RWPE1 (cell line): ENCODE measurements at regions not wholly inside any gene's neighbourhood (a gene's known extent, or its start where the extent isn't known, plus 50 kb on each side); places are given as distances from the start of the nearest gene placed in this dataset.

ENCODE experiments used
- CTCF ChIA-PET: fragments of 350-600 bp; sonication (Branson Sonifier 250); formaldehyde crosslinking; extraction: SDS; loops from one replicate; lab custom pipeline; 2021; lab: Yijun Ruan, JAX
- POLR2A ChIA-PET: fragments of 400-600 bp; formaldehyde crosslinking; extraction: SDS; loops from one replicate; lab custom pipeline; 2020; ENCODE audit warnings: antibody characterized with exemption; ENCODE audit not compliant: low non-redundant PET; lab: Yijun Ruan, JAX
- DNase-seq: peaks from one replicate; pipeline ENCODE4 v3.0.0; 2012; ENCODE audit warnings: low spot score
- H3K27ac ChIP-seq: fragments of 450-650 bp; 2 replicates; pipeline ENCODE4 v1.5.1; 2017
- TF ChIP-seq, protein P1 (sequence below): fragments of 450-650 bp; conservative IDR thresholded peaks from 2 replicates; pipeline ENCODE4 v1.5.1; 2017; ENCODE audit warnings: low read depth, mild to moderate bottlenecking

DNA sequence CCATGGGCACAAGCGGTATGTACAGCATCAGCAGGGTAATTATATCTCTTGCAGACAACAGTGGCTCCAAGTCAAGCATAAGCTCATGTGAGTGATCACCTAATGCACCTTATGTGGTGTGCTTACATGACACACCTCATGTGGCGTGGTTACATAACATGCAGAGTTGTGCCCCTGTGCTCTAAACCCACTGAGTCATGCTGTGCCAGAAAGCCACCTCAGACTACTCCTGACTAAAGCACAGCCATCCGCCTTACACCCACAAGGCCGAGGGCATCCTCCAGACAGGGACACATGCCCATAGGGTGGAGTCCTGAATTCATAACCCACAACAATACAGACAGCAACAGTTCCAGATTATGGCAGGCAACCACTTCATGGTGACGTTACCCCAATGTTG is 163.7 kb upstream of the SLC30A5 start:
- TF ChIP-seq, protein P1, sequence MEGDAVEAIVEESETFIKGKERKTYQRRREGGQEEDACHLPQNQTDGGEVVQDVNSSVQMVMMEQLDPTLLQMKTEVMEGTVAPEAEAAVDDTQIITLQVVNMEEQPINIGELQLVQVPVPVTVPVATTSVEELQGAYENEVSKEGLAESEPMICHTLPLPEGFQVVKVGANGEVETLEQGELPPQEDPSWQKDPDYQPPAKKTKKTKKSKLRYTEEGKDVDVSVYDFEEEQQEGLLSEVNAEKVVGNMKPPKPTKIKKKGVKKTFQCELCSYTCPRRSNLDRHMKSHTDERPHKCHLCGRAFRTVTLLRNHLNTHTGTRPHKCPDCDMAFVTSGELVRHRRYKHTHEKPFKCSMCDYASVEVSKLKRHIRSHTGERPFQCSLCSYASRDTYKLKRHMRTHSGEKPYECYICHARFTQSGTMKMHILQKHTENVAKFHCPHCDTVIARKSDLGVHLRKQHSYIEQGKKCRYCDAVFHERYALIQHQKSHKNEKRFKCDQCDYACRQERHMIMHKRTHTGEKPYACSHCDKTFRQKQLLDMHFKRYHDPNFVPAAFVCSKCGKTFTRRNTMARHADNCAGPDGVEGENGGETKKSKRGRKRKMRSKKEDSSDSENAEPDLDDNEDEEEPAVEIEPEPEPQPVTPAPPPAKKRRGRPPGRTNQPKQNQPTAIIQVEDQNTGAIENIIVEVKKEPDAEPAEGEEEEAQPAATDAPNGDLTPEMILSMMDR, result no peak
- POLR2A ChIA-PET, result no interaction called here
- CTCF ChIA-PET, result no interaction called here

DNA sequence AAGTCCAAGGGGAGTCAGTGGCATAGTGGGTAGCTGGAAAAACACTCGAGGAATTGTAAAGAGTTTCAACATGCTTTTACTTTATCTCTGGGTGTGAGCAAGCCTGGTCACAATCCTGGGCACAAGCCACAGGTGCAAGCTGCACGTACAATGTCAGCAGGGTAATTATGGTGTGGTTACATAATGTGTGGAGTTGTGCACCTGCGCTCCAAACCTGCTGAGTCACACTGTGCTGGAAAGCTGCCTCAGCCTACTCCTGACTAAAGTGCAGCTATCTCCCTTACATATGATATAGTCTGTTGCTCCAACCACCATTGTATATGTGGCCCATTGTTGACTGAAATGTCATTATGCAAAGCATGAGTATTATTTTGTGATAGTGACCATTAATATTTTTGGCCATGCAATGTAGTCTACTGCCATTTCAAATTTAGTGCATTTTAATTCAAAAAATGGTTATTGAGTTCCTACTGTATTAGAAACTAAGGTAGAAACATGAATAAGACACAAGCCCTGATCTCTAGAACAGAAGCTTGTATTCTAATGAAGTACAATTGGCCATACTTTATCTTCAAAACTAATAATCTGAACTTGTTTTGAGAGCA is 160.9 kb upstream of the SLC30A5 start:
- TF ChIP-seq, protein P1, result no peak
- H3K27ac ChIP-seq, result no peak overlapping the region
- ChIA-PET POLR2A (no interaction called here), CTCF (no interaction called here)
- DNase-seq, result no peak

More for the DNA sequence above, 163.7 kb upstream of the SLC30A5 start:
- H3K27ac ChIP-seq, result no peak overlapping the region
- no peak for DNase-seq

DNA sequence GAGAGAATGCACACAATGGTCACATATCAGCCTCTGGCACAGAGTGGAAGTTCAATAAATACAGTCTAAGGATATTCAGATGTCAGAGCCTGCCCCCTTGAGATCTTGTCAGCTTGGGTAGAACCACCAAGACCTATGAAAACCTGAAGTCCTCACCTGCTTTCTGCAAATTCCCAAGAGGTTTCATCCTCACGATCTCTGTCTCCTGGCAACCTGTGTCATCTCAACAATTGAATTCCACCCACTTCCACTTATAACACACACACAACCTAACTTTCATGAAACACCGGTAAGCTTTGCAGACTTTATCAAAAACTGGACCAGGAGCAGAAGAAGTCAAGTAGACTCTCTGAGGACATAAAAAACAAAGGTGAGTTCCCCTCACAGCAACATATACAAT is 151.6 kb upstream of the SLC30A5 start:
- H3K27ac ChIP-seq, result no peak overlapping the region
- POLR2A ChIA-PET, result no interaction called here
- DNase-seq, result no peak
- CTCF ChIA-PET, result interaction anchor here (0.6 kb wide), 1 partner anchor 56 kb away, joined by 3 read pairs; no protein-coding TSS in a partner anchor
- TF ChIP-seq, protein P1, result no peak

DNA sequence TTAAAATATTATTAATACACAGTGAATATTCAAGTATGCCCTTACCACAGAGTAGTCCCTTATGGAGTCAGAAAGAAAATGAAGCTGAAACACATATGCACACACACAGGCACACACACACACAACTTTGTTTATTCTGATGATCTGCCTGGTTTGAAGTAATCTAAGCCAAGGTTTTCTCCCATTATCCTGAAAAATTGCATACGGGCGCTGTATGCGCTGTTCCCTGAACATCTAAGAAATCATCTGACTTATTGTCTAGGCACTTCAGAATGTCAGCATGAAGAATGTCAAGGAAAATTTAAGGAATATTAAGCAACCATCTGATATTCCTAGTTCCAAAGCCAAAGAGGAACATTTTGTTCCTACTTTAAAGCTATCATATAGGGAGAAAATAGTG is 147.1 kb upstream of the SLC30A5 start:
- ChIA-PET POLR2A (no interaction called here), CTCF (interaction anchor here (0.6 kb wide), 1 partner anchor 481 kb away, joined by 3 read pairs; no protein-coding TSS in a partner anchor)
- TF ChIP-seq, protein P1, result no peak
- no peak overlapping the region for H3K27ac ChIP-seq
- no peak for DNase-seq

DNA sequence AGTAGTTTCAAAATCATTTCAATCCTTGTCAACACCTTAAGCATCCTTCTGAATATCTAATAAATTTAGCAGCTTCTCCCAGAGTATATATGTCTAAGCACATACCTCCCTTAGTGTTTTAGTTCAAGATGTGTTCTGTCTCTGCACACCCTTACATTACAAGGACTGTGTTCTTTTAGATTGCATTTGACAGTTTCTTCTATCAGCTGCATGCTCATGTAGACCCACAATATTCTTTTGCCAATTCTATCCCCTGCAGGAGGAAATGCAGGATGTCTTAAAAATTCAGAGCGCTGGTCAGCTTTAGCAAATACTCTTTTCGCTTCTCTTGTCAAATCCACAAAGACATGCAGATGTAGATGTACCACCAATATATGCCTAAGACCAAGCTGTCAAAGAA is 145.8 kb upstream of the SLC30A5 start:
- CTCF ChIA-PET, result no interaction called here
- DNase-seq, result no peak
- H3K27ac ChIP-seq, result no peak overlapping the region
- POLR2A ChIA-PET, result no interaction called here
- TF ChIP-seq, protein P1, result no peak

DNA sequence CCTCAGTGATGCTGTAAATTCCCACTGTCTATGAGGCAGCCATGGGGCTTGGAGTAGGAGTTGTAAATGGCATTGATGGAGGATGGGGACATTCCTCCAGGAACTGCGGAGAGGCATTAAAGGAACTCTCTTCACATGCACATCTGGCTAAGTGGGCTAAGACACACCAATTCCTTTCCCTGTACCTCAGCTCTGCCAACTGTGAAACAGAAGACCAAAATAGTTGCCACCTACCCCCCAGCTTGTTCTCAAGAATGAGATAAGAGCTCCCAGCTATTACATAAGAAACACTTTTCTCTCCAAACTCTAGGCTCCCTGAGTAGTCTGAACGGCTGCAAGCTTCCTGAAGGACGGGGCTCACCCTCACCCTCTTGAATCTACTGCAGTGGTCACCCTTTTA is 144.6 kb upstream of the SLC30A5 start:
- POLR2A ChIA-PET, result no interaction called here
- no peak for DNase-seq
- TF ChIP-seq, protein P1, result no peak
- CTCF ChIA-PET, result interaction anchor here (0.7 kb wide), 1 partner anchor 484 kb away, joined by 3 read pairs; no protein-coding TSS in a partner anchor
- H3K27ac ChIP-seq, result no peak overlapping the region
